ENCODE measurements at regions not wholly inside any gene's neighbourhood (a gene's known extent, or its start where the extent isn't known, plus 50 kb on each side); places are given as distances from the start of the nearest gene placed in this dataset.
A peak's percentile ranks its signal among the peaks of the same experiment; 100 is the strongest.

GRCh38 chr11:24390016-24390415 is 106.8 kb upstream of the LUZP2 start:
- 58 to 67% (median 59%) methylated on average over 5 of the region's 5 CpGs for WGBS, 5 donors
- DNase-seq: no peak
- no peaks in the 10 kb centered on the region for H3K36me3 ChIP-seq

GRCh38 chr11:24390762-24391161 is 106.1 kb upstream of the LUZP2 start:
- no peak for DNase-seq
- WGBS, 5 donors: 80 to 90% (median 85%) methylated on average over 1 of the region's 1 CpG
- H3K4me3 ChIP-seq: no peak overlapping the region
- H3K27ac ChIP-seq: no peak overlapping the region
- TF ChIP-seq POLR2A (IDR thresholded peaks at IDR 0.05) (no peak), EP300 (IDR thresholded peaks at IDR 0.05) (no peak), POLR2AphosphoS5 (IDR thresholded peaks at IDR 0.05) (no peak)
- TF ChIP-seq, protein P1, sequence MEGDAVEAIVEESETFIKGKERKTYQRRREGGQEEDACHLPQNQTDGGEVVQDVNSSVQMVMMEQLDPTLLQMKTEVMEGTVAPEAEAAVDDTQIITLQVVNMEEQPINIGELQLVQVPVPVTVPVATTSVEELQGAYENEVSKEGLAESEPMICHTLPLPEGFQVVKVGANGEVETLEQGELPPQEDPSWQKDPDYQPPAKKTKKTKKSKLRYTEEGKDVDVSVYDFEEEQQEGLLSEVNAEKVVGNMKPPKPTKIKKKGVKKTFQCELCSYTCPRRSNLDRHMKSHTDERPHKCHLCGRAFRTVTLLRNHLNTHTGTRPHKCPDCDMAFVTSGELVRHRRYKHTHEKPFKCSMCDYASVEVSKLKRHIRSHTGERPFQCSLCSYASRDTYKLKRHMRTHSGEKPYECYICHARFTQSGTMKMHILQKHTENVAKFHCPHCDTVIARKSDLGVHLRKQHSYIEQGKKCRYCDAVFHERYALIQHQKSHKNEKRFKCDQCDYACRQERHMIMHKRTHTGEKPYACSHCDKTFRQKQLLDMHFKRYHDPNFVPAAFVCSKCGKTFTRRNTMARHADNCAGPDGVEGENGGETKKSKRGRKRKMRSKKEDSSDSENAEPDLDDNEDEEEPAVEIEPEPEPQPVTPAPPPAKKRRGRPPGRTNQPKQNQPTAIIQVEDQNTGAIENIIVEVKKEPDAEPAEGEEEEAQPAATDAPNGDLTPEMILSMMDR (IDR thresholded peaks at IDR 0.05): no peak
- H3K4me1 ChIP-seq: no peaks in the 10 kb centered on the region
- H3K9me3 ChIP-seq: no peaks in the 10 kb centered on the region
- no peaks in the 10 kb centered on the region for H3K36me3 ChIP-seq
- H3K27me3 ChIP-seq: no peaks in the 10 kb centered on the region
- intact Hi-C loops (cut with DNase I; ENCODE audit: low total_unique reads): no loop called here

More at GRCh38 chr11:24390016-24390415, 106.8 kb upstream of the LUZP2 start:
- Histone ChIP-seq H3K9me3 (no peaks in the 10 kb centered on the region), H3K4me3 (no peak overlapping the region), H3K27me3 (no peaks in the 10 kb centered on the region), H3K4me1 (no peaks in the 10 kb centered on the region), H3K27ac (no peak overlapping the region)
- TF ChIP-seq, protein P1 (IDR thresholded peaks at IDR 0.05): no peak
- TF ChIP-seq POLR2AphosphoS5 (IDR thresholded peaks at IDR 0.05) (no peak), EP300 (IDR thresholded peaks at IDR 0.05) (no peak), POLR2A (IDR thresholded peaks at IDR 0.05) (no peak)
- intact Hi-C loops (cut with DNase I; ENCODE audit: low total_unique reads): no loop called here

- TF ChIP-seq, protein P1 (IDR thresholded peaks at IDR 0.05): no peak
- TF ChIP-seq POLR2A (IDR thresholded peaks at IDR 0.05) (no peak), POLR2AphosphoS5 (IDR thresholded peaks at IDR 0.05) (no peak), EP300 (IDR thresholded peaks at IDR 0.05) (no peak)
These were observed 105.7 kb upstream of the LUZP2 start for GRCh38 chr11:24391167-24391566.

DNA sequence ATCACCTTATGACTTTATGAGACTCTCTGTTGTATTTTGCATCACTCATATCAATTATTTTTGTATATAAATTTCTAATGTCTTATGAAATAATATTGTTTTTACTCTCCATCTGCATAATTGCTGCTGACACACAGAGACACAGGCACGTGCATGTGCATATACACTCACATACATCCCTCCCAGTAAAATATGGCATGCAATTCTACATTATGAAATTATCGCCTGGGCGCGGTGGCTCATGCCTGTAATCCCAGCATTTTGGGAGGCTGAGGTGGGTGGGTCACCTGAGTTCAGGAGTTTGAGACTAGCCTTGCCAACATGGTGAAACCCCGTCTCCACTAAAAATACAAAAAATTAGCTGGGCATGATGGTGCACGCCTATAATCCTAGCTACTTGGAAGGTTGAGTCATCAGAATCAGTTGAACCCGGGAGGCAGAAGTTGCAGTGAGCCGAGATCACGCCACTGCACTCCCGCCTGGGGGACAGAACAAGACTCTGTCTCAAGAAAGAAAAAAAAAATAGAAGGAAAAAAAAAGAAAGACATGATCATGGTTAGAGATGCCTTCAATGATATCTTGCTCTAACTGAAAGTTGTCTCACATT is 96.7 kb upstream of the LUZP2 start:
- Histone ChIP-seq H3K36me3 (no peaks in the 10 kb centered on the region), H3K27ac (no peak overlapping the region), H3K27me3 (no peaks in the 10 kb centered on the region), H3K4me3 (no peak overlapping the region), H3K4me1 (no peaks in the 10 kb centered on the region), H3K9me3 (no peaks in the 10 kb centered on the region)
- intact Hi-C loops (cut with DNase I; ENCODE audit: low total_unique reads): no loop called here
- no peak for TF ChIP-seq POLR2AphosphoS5 (IDR thresholded peaks at IDR 0.05)
- TF ChIP-seq POLR2A (IDR thresholded peaks at IDR 0.05): no peak
- TF ChIP-seq, protein P1 (IDR thresholded peaks at IDR 0.05): no peak
- WGBS, 5 donors: 79 to 93% (median 83%) methylated on average over 10 of the region's 10 CpGs
- DNase-seq: no peak

More at GRCh38 chr11:24391167-24391566, 105.7 kb upstream of the LUZP2 start:
- H3K27ac ChIP-seq: no peak overlapping the region
- WGBS, 5 donors: 41 to 55% (median 47%) methylated on average over 3 of the region's 3 CpGs
- intact Hi-C loops (cut with DNase I; ENCODE audit: low total_unique reads): no loop called here
- no peak overlapping the region for H3K4me3 ChIP-seq
- peak in 1 of 2 donors; percentile 20 for DNase-seq
- no peaks in the 10 kb centered on the region for H3K4me1 ChIP-seq
- no peaks in the 10 kb centered on the region for H3K9me3 ChIP-seq
- H3K36me3 ChIP-seq: no peaks in the 10 kb centered on the region
- H3K27me3 ChIP-seq: no peaks in the 10 kb centered on the region

Measured in stomach (tissue), 8 donors.